ENCODE measurements at regions not wholly inside any gene's neighbourhood (a gene's known extent, or its start where the extent isn't known, plus 50 kb on each side); places are given as distances from the start of the nearest gene placed in this dataset.

GRCh38 chr5:30104872-30105596, 1088.5 kb upstream of the CDH6 start:
- no peak overlapping the region for H3K9ac ChIP-seq (ENCODE audit: low read length)
- no peak for DNase-seq
- no peaks in the 10 kb centered on the region for H3K79me2 ChIP-seq (ENCODE audit: low read length)
- no peak overlapping the region for H3K4me3 ChIP-seq (ENCODE audit: low read length)
- H3K4me2 ChIP-seq (ENCODE audit: low read depth, low read length, poor library complexity, severe bottlenecking): no peak overlapping the region
- no peak overlapping the region for H2AFZ ChIP-seq (ENCODE audit: low read length)
- H3K27ac ChIP-seq (ENCODE audit: low read length): no peak overlapping the region
- H3K9me2 ChIP-seq (replicated peaks; ENCODE audit: insufficient read depth, low read length): no peaks in the 10 kb centered on the region
- peaks cover 7% of the 10 kb centered on the region for H3K9me3 ChIP-seq (ENCODE audit: low read length)
- H4K20me1 ChIP-seq (ENCODE audit: insufficient read depth, low read depth, low read length): no peaks in the 10 kb centered on the region
- H3K27me3 ChIP-seq (ENCODE audit: low read length): no peaks in the 10 kb centered on the region
- H3K36me3 ChIP-seq (ENCODE audit: insufficient read depth, low read length): no peaks in the 10 kb centered on the region
- no peaks in the 10 kb centered on the region for H3K4me1 ChIP-seq (ENCODE audit: low read length)

GRCh38 chr5:30103452-30104202, 1089.9 kb upstream of the CDH6 start:
- no peaks in the 10 kb centered on the region for H4K20me1 ChIP-seq (ENCODE audit: insufficient read depth, low read depth, low read length)
- H3K9me3 ChIP-seq (ENCODE audit: low read length): peaks cover 7% of the 10 kb centered on the region
- H3K4me3 ChIP-seq (ENCODE audit: low read length): no peak overlapping the region
- DNase-seq: no peak
- H3K27ac ChIP-seq (ENCODE audit: low read length): no peak overlapping the region
- H3K79me2 ChIP-seq (ENCODE audit: low read length): no peaks in the 10 kb centered on the region
- H3K4me2 ChIP-seq (ENCODE audit: low read depth, low read length, poor library complexity, severe bottlenecking): no peak overlapping the region
- H3K9ac ChIP-seq (ENCODE audit: low read length): no peak overlapping the region
- H3K9me2 ChIP-seq (replicated peaks; ENCODE audit: insufficient read depth, low read length): no peaks in the 10 kb centered on the region
- no peaks in the 10 kb centered on the region for H3K36me3 ChIP-seq (ENCODE audit: insufficient read depth, low read length)
- no peak overlapping the region for H2AFZ ChIP-seq (ENCODE audit: low read length)
- H3K4me1 ChIP-seq (ENCODE audit: low read length): no peaks in the 10 kb centered on the region
- H3K27me3 ChIP-seq (ENCODE audit: low read length): no peaks in the 10 kb centered on the region

GRCh38 chr5:30103052-30103451, 1090.4 kb upstream of the CDH6 start:
- no peak for DNase-seq
- Histone ChIP-seq H3K27ac (ENCODE audit: low read length) (no peak overlapping the region), H3K9me3 (ENCODE audit: low read length) (peaks cover 7% of the 10 kb centered on the region), H3K9me2 (replicated peaks; ENCODE audit: insufficient read depth, low read length) (no peaks in the 10 kb centered on the region), H3K27me3 (ENCODE audit: low read length) (no peaks in the 10 kb centered on the region), H3K4me3 (ENCODE audit: low read length) (no peak overlapping the region), H3K4me1 (ENCODE audit: low read length) (no peaks in the 10 kb centered on the region), H3K4me2 (ENCODE audit: low read depth, low read length, poor library complexity, severe bottlenecking) (no peak overlapping the region), H3K36me3 (ENCODE audit: insufficient read depth, low read length) (no peaks in the 10 kb centered on the region), H3K79me2 (ENCODE audit: low read length) (no peaks in the 10 kb centered on the region), H2AFZ (ENCODE audit: low read length) (no peak overlapping the region), H4K20me1 (ENCODE audit: insufficient read depth, low read depth, low read length) (no peaks in the 10 kb centered on the region), H3K9ac (ENCODE audit: low read length) (no peak overlapping the region)

GRCh38 chr5:30102185-30102584, 1091.3 kb upstream of the CDH6 start:
- Histone ChIP-seq H3K9me2 (replicated peaks; ENCODE audit: insufficient read depth, low read length) (no peaks in the 10 kb centered on the region), H3K9ac (ENCODE audit: low read length) (no peak overlapping the region), H3K36me3 (ENCODE audit: insufficient read depth, low read length) (no peaks in the 10 kb centered on the region), H3K27ac (ENCODE audit: low read length) (no peak overlapping the region), H3K4me1 (ENCODE audit: low read length) (no peaks in the 10 kb centered on the region), H3K9me3 (ENCODE audit: low read length) (peaks cover 7% of the 10 kb centered on the region), H3K4me2 (ENCODE audit: low read depth, low read length, poor library complexity, severe bottlenecking) (no peak overlapping the region), H2AFZ (ENCODE audit: low read length) (no peak overlapping the region), H3K4me3 (ENCODE audit: low read length) (no peak overlapping the region), H3K27me3 (ENCODE audit: low read length) (no peaks in the 10 kb centered on the region), H4K20me1 (ENCODE audit: insufficient read depth, low read depth, low read length) (no peaks in the 10 kb centered on the region), H3K79me2 (ENCODE audit: low read length) (no peaks in the 10 kb centered on the region)
- no peak for DNase-seq

GRCh38 chr5:30100929-30101328, 1092.6 kb upstream of the CDH6 start:
- H3K4me1 ChIP-seq (ENCODE audit: low read length): no peaks in the 10 kb centered on the region
- H3K9me2 ChIP-seq (replicated peaks; ENCODE audit: insufficient read depth, low read length): no peaks in the 10 kb centered on the region
- H2AFZ ChIP-seq (ENCODE audit: low read length): no peak overlapping the region
- DNase-seq: no peak
- peaks cover 9% of the 10 kb centered on the region for H3K9me3 ChIP-seq (ENCODE audit: low read length)
- no peak overlapping the region for H3K4me3 ChIP-seq (ENCODE audit: low read length)
- no peaks in the 10 kb centered on the region for H3K36me3 ChIP-seq (ENCODE audit: insufficient read depth, low read length)
- H3K9ac ChIP-seq (ENCODE audit: low read length): no peak overlapping the region
- H4K20me1 ChIP-seq (ENCODE audit: insufficient read depth, low read depth, low read length): no peaks in the 10 kb centered on the region
- H3K4me2 ChIP-seq (ENCODE audit: low read depth, low read length, poor library complexity, severe bottlenecking): no peak overlapping the region
- no peaks in the 10 kb centered on the region for H3K27me3 ChIP-seq (ENCODE audit: low read length)
- H3K79me2 ChIP-seq (ENCODE audit: low read length): no peaks in the 10 kb centered on the region
- H3K27ac ChIP-seq (ENCODE audit: low read length): no peak overlapping the region

GRCh38 chr5:30100148-30100713, 1093.3 kb upstream of the CDH6 start:
- no peaks in the 10 kb centered on the region for H3K27me3 ChIP-seq (ENCODE audit: low read length)
- no peak overlapping the region for H3K4me3 ChIP-seq (ENCODE audit: low read length)
- H4K20me1 ChIP-seq (ENCODE audit: insufficient read depth, low read depth, low read length): no peaks in the 10 kb centered on the region
- peaks cover 5% of the 10 kb centered on the region for H3K9me3 ChIP-seq (ENCODE audit: low read length)
- H3K79me2 ChIP-seq (ENCODE audit: low read length): no peaks in the 10 kb centered on the region
- DNase-seq: no peak
- H3K36me3 ChIP-seq (ENCODE audit: insufficient read depth, low read length): no peaks in the 10 kb centered on the region
- no peaks in the 10 kb centered on the region for H3K9me2 ChIP-seq (replicated peaks; ENCODE audit: insufficient read depth, low read length)
- H3K9ac ChIP-seq (ENCODE audit: low read length): no peak overlapping the region
- no peak overlapping the region for H3K27ac ChIP-seq (ENCODE audit: low read length)
- H2AFZ ChIP-seq (ENCODE audit: low read length): no peak overlapping the region
- no peak overlapping the region for H3K4me2 ChIP-seq (ENCODE audit: low read depth, low read length, poor library complexity, severe bottlenecking)
- no peaks in the 10 kb centered on the region for H3K4me1 ChIP-seq (ENCODE audit: low read length)

GRCh38 chr5:30099634-30100033, 1093.9 kb upstream of the CDH6 start:
- H3K4me3 ChIP-seq (ENCODE audit: low read length): no peak overlapping the region
- H3K79me2 ChIP-seq (ENCODE audit: low read length): no peaks in the 10 kb centered on the region
- H3K9me2 ChIP-seq (replicated peaks; ENCODE audit: insufficient read depth, low read length): no peaks in the 10 kb centered on the region
- no peaks in the 10 kb centered on the region for H4K20me1 ChIP-seq (ENCODE audit: insufficient read depth, low read depth, low read length)
- DNase-seq: no peak
- H3K9ac ChIP-seq (ENCODE audit: low read length): no peak overlapping the region
- H3K36me3 ChIP-seq (ENCODE audit: insufficient read depth, low read length): no peaks in the 10 kb centered on the region
- H3K4me1 ChIP-seq (ENCODE audit: low read length): no peaks in the 10 kb centered on the region
- H2AFZ ChIP-seq (ENCODE audit: low read length): no peak overlapping the region
- peaks cover 5% of the 10 kb centered on the region for H3K9me3 ChIP-seq (ENCODE audit: low read length)
- no peak overlapping the region for H3K4me2 ChIP-seq (ENCODE audit: low read depth, low read length, poor library complexity, severe bottlenecking)
- no peaks in the 10 kb centered on the region for H3K27me3 ChIP-seq (ENCODE audit: low read length)
- H3K27ac ChIP-seq (ENCODE audit: low read length): no peak overlapping the region

GRCh38 chr5:30098940-30099339, 1094.5 kb upstream of the CDH6 start:
- Histone ChIP-seq H3K9me2 (replicated peaks; ENCODE audit: insufficient read depth, low read length) (no peaks in the 10 kb centered on the region), H3K4me1 (ENCODE audit: low read length) (no peaks in the 10 kb centered on the region), H3K36me3 (ENCODE audit: insufficient read depth, low read length) (no peaks in the 10 kb centered on the region), H3K4me2 (ENCODE audit: low read depth, low read length, poor library complexity, severe bottlenecking) (no peak overlapping the region), H2AFZ (ENCODE audit: low read length) (no peak overlapping the region), H3K79me2 (ENCODE audit: low read length) (no peaks in the 10 kb centered on the region), H3K27me3 (ENCODE audit: low read length) (no peaks in the 10 kb centered on the region), H3K27ac (ENCODE audit: low read length) (no peak overlapping the region), H3K9ac (ENCODE audit: low read length) (no peak overlapping the region), H3K4me3 (ENCODE audit: low read length) (no peak overlapping the region), H4K20me1 (ENCODE audit: insufficient read depth, low read depth, low read length) (no peaks in the 10 kb centered on the region), H3K9me3 (ENCODE audit: low read length) (peaks cover 9% of the 10 kb centered on the region)
- no peak for DNase-seq

Data from Karpas-422 (cell line).